H1 (cell line): ENCODE measurements at regions not wholly inside any gene's neighbourhood (a gene's known extent, or its start where the extent isn't known, plus 50 kb on each side); places are given as distances from the start of the nearest gene placed in this dataset.

Experiments used
- GTF2F1 ChIP-seq: IDR thresholded peaks from 2 replicates; pipeline ENCODE4 v1.6.1; 2012; ENCODE audit warnings: low read depth, low read length, improper control_type of control experiment, borderline replicate concordance
- SIRT6 ChIP-seq: IDR thresholded peaks from one replicate; pipeline ENCODE4 v1.7.1; 2012; ENCODE audit warnings: low read length, inconsistent platforms

GRCh38 chr2:221353201-221353600 is 218.9 kb downstream of the EPHA4 start (continued):
- TF ChIP-seq GTF2F1 (no peak), SIRT6 (no peak)
